GM12878 (cell line): ENCODE measurements at regions not wholly inside any gene's neighbourhood (a gene's known extent, or its start where the extent isn't known, plus 50 kb on each side); places are given as distances from the start of the nearest gene placed in this dataset.

Experiments used
- CHD1 ChIP-seq: IDR thresholded peaks from 2 replicates; pipeline ENCODE4 v1.6.1; 2012; ENCODE audit warnings: low read depth, low read length, improper control_type of control experiment
- NR2C1 ChIP-seq: fragments of 450-650 bp; IDR thresholded peaks from 2 replicates; pipeline ENCODE4 v1.6.1; 2017; ENCODE audit warnings: antibody characterized with exemption, mild to moderate bottlenecking, moderate library complexity
- POLR2AphosphoS2 ChIP-seq: IDR thresholded peaks from 2 replicates; pipeline ENCODE4 v1.6.1; 2011; ENCODE audit warnings: low read depth, mild to moderate bottlenecking, low read length, improper control_type of control experiment, moderate library complexity
- PRDM15 ChIP-seq: fragments of 450-650 bp; formaldehyde crosslinking; IDR thresholded peaks from 2 replicates; pipeline ENCODE4 v1.4.0; 2020; ENCODE audit warnings: mild to moderate bottlenecking, moderate library complexity
- REST ChIP-seq: IDR thresholded peaks from 2 replicates; pipeline ENCODE4 v1.6.1; 2012; ENCODE audit warnings: mild to moderate bottlenecking, low read depth, low read length
- WRNIP1 ChIP-seq: IDR thresholded peaks from 2 replicates; pipeline ENCODE4 v1.6.1; 2011; ENCODE audit warnings: low read depth, low read length, improper control_type of control experiment, borderline replicate concordance
- ZBTB11 ChIP-seq: fragments of 450-650 bp; formaldehyde crosslinking; IDR thresholded peaks from 2 replicates; pipeline ENCODE4 v1.5.0; 2022; ENCODE audit warnings: mild to moderate bottlenecking, missing genetic modification characterization
- ZBTB33 ChIP-seq: fragments of 450-650 bp; IDR thresholded peaks from 2 replicates; pipeline ENCODE4 v1.6.1; 2017; ENCODE audit warnings: mild to moderate bottlenecking

GRCh38 chr13:70380809-70381208, 272.6 kb upstream of the KLHL1 start (continued):
- TF ChIP-seq PRDM15 (CRISPR knock-in tag) (no peak), POLR2AphosphoS2 (no peak), ZBTB33 (no peak), NR2C1 (no peak), REST (no peak), WRNIP1 (no peak), CHD1 (no peak), ZBTB11 (CRISPR knock-in tag) (no peak)
